ENCODE measurements at regions not wholly inside any gene's neighbourhood (a gene's known extent, or its start where the extent isn't known, plus 50 kb on each side); places are given as distances from the start of the nearest gene placed in this dataset.

GRCh38 chr9:121574774-121575519, 75.3 kb upstream of the GGTA1 start:
- TF ChIP-seq CTCF (conservative IDR thresholded peaks at IDR 0.05), result no peak
- H2BK15ac ChIP-seq (ENCODE audit: low read depth, low read length), result no peak overlapping the region
- no CpG with 5 or more reads among the region's 18 CpGs for WGBS (ENCODE audit: extremely low coverage, insufficient read length, low lambda C conversion rate)
- DNase-seq, result no peak
- H2AFZ ChIP-seq (ENCODE audit: low read length), result no peak overlapping the region
- no peak overlapping the region for H3K9ac ChIP-seq (ENCODE audit: extremely low read depth, insufficient read length, low read length)
- no peaks in the 10 kb centered on the region for H3K27me3 ChIP-seq (ENCODE audit: insufficient read depth, low read length)
- H3K23me2 ChIP-seq (ENCODE audit: insufficient read length, low read depth, low read length, poor library complexity, severe bottlenecking), result no peaks in the 10 kb centered on the region
- Mint-ChIP-seq H3K9me3 (no peaks in the 10 kb centered on the region; a peak in 1 of 5 replicates), H3K27me3 (ENCODE audit: low read depth) (peaks cover 10% of the 10 kb centered on the region), H3K4me1 (peaks cover 9 to 24% of the 10 kb centered on the region in 2 experiments), H3K27ac (no peak overlapping the region; a peak in 1 of 7 replicates), H3K4me3 (no peak overlapping the region), H3K36me3 (ENCODE audit: insufficient read depth in 1 of 3, low read depth in 3 of 3) (no peaks in the 10 kb centered on the region)
- H3T11ph ChIP-seq (ENCODE audit: low read length), result no peak overlapping the region
- H3K4me1 ChIP-seq (ENCODE audit: insufficient read depth, low read length), result no peaks in the 10 kb centered on the region
- no peak overlapping the region for H3K23ac ChIP-seq (ENCODE audit: insufficient read length, low read depth, low read length)
- H3K14ac ChIP-seq (ENCODE audit: insufficient read depth, low read length), result no peak overlapping the region
- H2BK12ac ChIP-seq (ENCODE audit: insufficient read length, low read depth, low read length), result no peak overlapping the region
- no peak overlapping the region for H2BK5ac ChIP-seq (ENCODE audit: insufficient read length, low read length)
- no peak overlapping the region for H3K56ac ChIP-seq (ENCODE audit: insufficient read length, low read depth, low read length)
- H4K91ac ChIP-seq (ENCODE audit: insufficient read length, low read depth, low read length), result no peak overlapping the region
- H2BK20ac ChIP-seq (ENCODE audit: low read depth, low read length, poor library complexity, severe bottlenecking), result no peak overlapping the region
- H3K27ac ChIP-seq (ENCODE audit: insufficient read length, low read depth, low read length), result no peak overlapping the region
- no peaks in the 10 kb centered on the region for H3K79me1 ChIP-seq (ENCODE audit: insufficient read depth, low read depth, low read length, poor library complexity, severe bottlenecking)
- no peak overlapping the region for H3K18ac ChIP-seq (ENCODE audit: insufficient read length, low read depth, low read length)
- no peak overlapping the region for H3K4ac ChIP-seq (ENCODE audit: low read depth, low read length)
- H2AK5ac ChIP-seq (ENCODE audit: insufficient read length, low read length), result no peak overlapping the region
- no peaks in the 10 kb centered on the region for H3K9me3 ChIP-seq (ENCODE audit: control insufficient read depth, low read depth, low read length)
- no peak overlapping the region for H4K8ac ChIP-seq (replicated peaks; ENCODE audit: insufficient read length, low read depth, low read length)
- no peaks in the 10 kb centered on the region for H4K20me1 ChIP-seq (ENCODE audit: control insufficient read depth, insufficient read depth, insufficient read length)
- no peak overlapping the region for H2BK120ac ChIP-seq (ENCODE audit: low read depth, low read length, poor library complexity, severe bottlenecking)
- H3K79me2 ChIP-seq (ENCODE audit: insufficient read depth, low read length), result no peaks in the 10 kb centered on the region
- no peak overlapping the region for H3K4me2 ChIP-seq (ENCODE audit: insufficient read depth, insufficient read length, low read length)
- H4K5ac ChIP-seq (ENCODE audit: insufficient read length, low read depth, low read length), result no peak overlapping the region
